Endothelial cell of umbilical vein (primary cell): ENCODE measurements at regions not wholly inside any gene's neighbourhood (a gene's known extent, or its start where the extent isn't known, plus 50 kb on each side); places are given as distances from the start of the nearest gene placed in this dataset.

ENCODE experiments used
- BruUV-seq: library from RNA; stranded (reverse); fragments of 400-500 nt; replicated peaks from 2 replicates; lab custom pipeline; 2021; lab: Mats Ljungman, UMichigan
- CTCF ChIA-PET: fragments of 300-600, 350-600 bp; sonication (Branson Sonifier 250); formaldehyde crosslinking; loops from one replicate; lab custom pipeline; 2021; ENCODE audit warnings: antibody characterized with exemption, inconsistent platforms; lab: Charles Lee
- POLR2A ChIA-PET: fragments of 300-600, 350-600 bp; sonication (Branson Sonifier 250); formaldehyde crosslinking; loops from one replicate; lab custom pipeline; 2021; ENCODE audit warnings: antibody characterized with exemption, inconsistent platforms; lab: Charles Lee
- DNase-seq: peaks from one replicate; pipeline ENCODE4 v3.0.0-alpha.2; 2011; ENCODE audit warnings: low read depth, low spot score
- FAIRE-seq: peaks from 2 replicates; lab custom pipeline; 2011; peaks lifted over from hg19 to GRCh38; lab: Jason Lieb, UNC
- H2AFZ ChIP-seq: 2 replicates; pipeline ENCODE4 v1.6.0; 2012; ENCODE audit warnings: low read depth, low read length, control low read depth, inconsistent platforms
- H3K27ac ChIP-seq: 2 replicates; pipeline ENCODE4 v1.5.1; 2011; ENCODE audit warnings: low read depth, mild to moderate bottlenecking, control low read depth, low read length, moderate library complexity; ENCODE audit not compliant: insufficient read depth
- H3K27me3 ChIP-seq, 2 experiments: 2 replicates each; pipeline versions ENCODE4 v1.6.0 to v1.6.1; 2011; ENCODE audit warnings: low read length in 2 of 2, mixed read lengths in 1 of 2; ENCODE audit not compliant: control insufficient read depth in 2 of 2, insufficient read depth in 2 of 2
- H3K36me3 ChIP-seq, 2 experiments: 2 replicates in 1 of 2; 3 replicates in 1 of 2; pipeline ENCODE4 v1.5.1; 2011; ENCODE audit warnings: low read length in 2 of 2, mild to moderate bottlenecking in 1 of 2, moderate library complexity in 1 of 2; ENCODE audit not compliant: control insufficient read depth in 2 of 2, insufficient read depth in 2 of 2; ENCODE audit errors: extremely low read depth in 1 of 2
- H3K4me1 ChIP-seq: 3 replicates; pipeline ENCODE4 v1.5.1; 2011; ENCODE audit warnings: mild to moderate bottlenecking, low read length; ENCODE audit not compliant: control insufficient read depth, insufficient read depth; ENCODE audit errors: extremely low read depth
- H3K4me2 ChIP-seq: 2 replicates; pipeline ENCODE4 v1.6.1; 2011; ENCODE audit warnings: low read length, control low read depth, mixed read lengths; ENCODE audit not compliant: insufficient read depth
- H3K4me3 ChIP-seq, 3 experiments: fragments of 200-600 bp in 1 of 3; sonication (generic), shearing (Covaris generic) in 1 of 3; replicated peaks in 1 of 3; 2 replicates each; pipeline ENCODE4 v1.5.1; 2011 to 2016; ENCODE audit warnings: control low read depth in 3 of 3, low read length in 3 of 3, mild to moderate bottlenecking in 2 of 3, inconsistent platforms in 1 of 3, low read depth in 1 of 3, moderate library complexity in 1 of 3; ENCODE audit not compliant: insufficient read depth in 1 of 3
- H3K79me2 ChIP-seq: 2 replicates; pipeline ENCODE4 v1.6.0; 2012; ENCODE audit warnings: low read length, inconsistent platforms; ENCODE audit not compliant: control insufficient read depth, insufficient read depth
- H3K9ac ChIP-seq: replicated peaks from 2 replicates; pipeline ENCODE3; 2011; ENCODE audit warnings: low read length, control low read depth; ENCODE audit not compliant: insufficient read depth; ENCODE audit errors: extremely low read depth
- H3K9me1 ChIP-seq: replicated peaks from 3 replicates; pipeline ENCODE4 v1.6.0; 2011; ENCODE audit warnings: mild to moderate bottlenecking, low read length; ENCODE audit not compliant: control insufficient read depth, insufficient read depth; ENCODE audit errors: extremely low read depth
- H3K9me3 ChIP-seq: replicated peaks from 2 replicates; pipeline ENCODE4 v1.5.1; 2012; ENCODE audit warnings: low read length, inconsistent platforms; ENCODE audit not compliant: control insufficient read depth, insufficient read depth
- H4K20me1 ChIP-seq: replicated peaks from 2 replicates; pipeline ENCODE3; 2011; ENCODE audit warnings: mild to moderate bottlenecking, low read length; ENCODE audit not compliant: control insufficient read depth, insufficient read depth; ENCODE audit errors: extremely low read depth
- CTCF ChIP-seq, 2 donors: IDR thresholded peaks; 1 replicate in 1 of 2; 2 replicates in 1 of 2; pipeline ENCODE4 v1.5.1; 2011; ENCODE audit warnings: low read length in 2 of 2, mild to moderate bottlenecking in 2 of 2, moderate library complexity in 2 of 2, control low read depth in 1 of 2, inconsistent platforms in 1 of 2, low read depth in 1 of 2; ENCODE audit not compliant: insufficient read depth in 1 of 2; ENCODE audit errors: extremely low read depth in 1 of 2
- EZH2 ChIP-seq: IDR thresholded peaks from 2 replicates; pipeline ENCODE4 v1.6.1; 2012; ENCODE audit warnings: borderline replicate concordance, low read depth, mild to moderate bottlenecking, moderate library complexity, low read length, inconsistent platforms; ENCODE audit not compliant: severe bottlenecking
- FOS ChIP-seq: IDR thresholded peaks from 2 replicates; pipeline ENCODE4 v1.6.1; 2011; ENCODE audit warnings: mild to moderate bottlenecking, low read length, moderate library complexity, borderline replicate concordance; ENCODE audit not compliant: insufficient read depth
- JUN ChIP-seq: IDR thresholded peaks from 2 replicates; pipeline ENCODE4 v1.6.1; 2011; ENCODE audit warnings: borderline replicate concordance, low read depth; ENCODE audit not compliant: insufficient read length, insufficient read depth
- MAX ChIP-seq: IDR thresholded peaks from 2 replicates; pipeline ENCODE4 v1.6.1; 2011; ENCODE audit not compliant: insufficient read depth, insufficient read length
- POLR2A ChIP-seq: IDR thresholded peaks from 2 replicates; pipeline ENCODE4 v1.6.1; 2012; ENCODE audit warnings: low read depth, mild to moderate bottlenecking, control low read depth, low read length
- POLR2AphosphoS5 ChIP-seq: IDR thresholded peaks from 2 replicates; pipeline ENCODE4 v1.6.1; 2012; ENCODE audit warnings: low read depth, mild to moderate bottlenecking, control low read depth, low read length, moderate library complexity; ENCODE audit not compliant: insufficient read depth
- dilution Hi-C: fragments of 300-500 bp; cut with MboI; formaldehyde crosslinking; loops from one replicate; pipeline ENCODE4 v1.15.0; 2019; ENCODE audit warnings: low sequenced_read_pairs; ENCODE audit not compliant: extremely low pct_ligation_motif_present
- intact Hi-C: fragments of 100-400 bp; cut with micrococcal nuclease; formaldehyde crosslinking; loops from one replicate; pipeline ENCODE4 v1.10.0; 2022

- Histone ChIP-seq H3K27me3 (no peaks in the 10 kb centered on the region), H3K4me1 (peaks cover 2% of the 10 kb centered on the region), H3K4me2 (no peak overlapping the region), H3K4me3 (no peak overlapping the region), H3K9me1 (no peaks in the 10 kb centered on the region), H3K9ac (no peak overlapping the region), H2AFZ (no peak overlapping the region), H3K9me3 (no peaks in the 10 kb centered on the region), H3K36me3 (no peaks in the 10 kb centered on the region), H3K27ac (no peak overlapping the region), H3K79me2 (no peaks in the 10 kb centered on the region), H4K20me1 (no peaks in the 10 kb centered on the region)
- intact Hi-C loops (no loop called here), dilution Hi-C loops (no loop called here)
- ChIA-PET POLR2A (no interaction called here), CTCF (interaction anchor here (1.0 kb wide), 1 partner anchor 189 kb away, joined by 4 read pairs; no protein-coding TSS in a partner anchor)
- no TSS peak for BruUV-seq
- no peak for TF ChIP-seq POLR2AphosphoS5
- TF ChIP-seq EZH2: no peak
- no peak for TF ChIP-seq MAX
- TF ChIP-seq FOS: no peak
- TF ChIP-seq POLR2A: no peak
- DNase-seq (no peak), FAIRE-seq (no peak)
Observed at GRCh38 chr6:219641-220198, 72.6 kb upstream of the DUSP22 start.

GRCh38 chr6:220312-220711 is 72.0 kb upstream of the DUSP22 start:
- TF ChIP-seq JUN: no peak
- no peak for TF ChIP-seq CTCF (IDR thresholded peaks at IDR 0.05; ENCODE audit: extremely low read depth in 1 of 2, insufficient read depth in 1 of 2, low read depth in 1 of 2, low read length in 2 of 2)
- intact Hi-C loops: no loop called here
- Histone ChIP-seq H3K79me2 (no peaks in the 10 kb centered on the region), H2AFZ (no peak overlapping the region), H3K9me3 (no peaks in the 10 kb centered on the region), H3K9me1 (no peaks in the 10 kb centered on the region), H3K9ac (no peak overlapping the region), H3K4me3 (no peak overlapping the region), H4K20me1 (no peaks in the 10 kb centered on the region), H3K27ac (no peak overlapping the region), H3K27me3 (no peaks in the 10 kb centered on the region), H3K36me3 (no peaks in the 10 kb centered on the region), H3K4me1 (peaks cover 2% of the 10 kb centered on the region), H3K4me2 (no peak overlapping the region)
- dilution Hi-C loops: no loop called here
- FAIRE-seq: no peak
- CTCF ChIA-PET: interaction anchor here (1.0 to 2.0 kb wide), 3 partner anchors 12 to 502 kb away, joined by 3 to 4 read pairs (median 3); no protein-coding TSS in a partner anchor
- BruUV-seq: no TSS peak
- no peak for DNase-seq
- POLR2A ChIA-PET: no interaction called here
